ENCODE measurements at regions not wholly inside any gene's neighbourhood (a gene's known extent, or its start where the extent isn't known, plus 50 kb on each side); places are given as distances from the start of the nearest gene placed in this dataset.

- no peak for DNase-seq (ENCODE audit: low read depth in 2 of 2)
Measured at GRCh38 chr18:52286675-52287074, 53.3 kb upstream of the DCC start.

DNA sequence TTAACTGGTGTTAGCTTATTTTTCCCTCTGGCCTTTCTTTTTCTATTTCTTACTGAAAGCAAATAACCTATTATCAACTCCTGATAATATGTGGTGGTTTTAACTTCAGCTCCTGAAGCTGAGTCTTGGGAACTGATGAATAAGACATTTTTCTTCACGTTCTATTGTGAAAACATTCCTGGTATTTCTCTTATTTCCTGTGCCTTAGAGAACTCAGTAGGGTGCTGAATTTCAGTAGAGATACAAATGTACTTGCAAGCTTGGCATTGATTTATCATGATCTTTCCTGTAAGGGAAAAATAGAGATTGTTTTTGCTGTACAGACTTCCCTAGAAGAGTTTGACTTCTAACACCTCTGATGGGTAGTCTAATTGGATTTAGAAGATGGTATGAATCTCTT lies 52.8 kb upstream of the DCC start:
- no peak for DNase-seq (ENCODE audit: low read depth in 2 of 2)

DNA sequence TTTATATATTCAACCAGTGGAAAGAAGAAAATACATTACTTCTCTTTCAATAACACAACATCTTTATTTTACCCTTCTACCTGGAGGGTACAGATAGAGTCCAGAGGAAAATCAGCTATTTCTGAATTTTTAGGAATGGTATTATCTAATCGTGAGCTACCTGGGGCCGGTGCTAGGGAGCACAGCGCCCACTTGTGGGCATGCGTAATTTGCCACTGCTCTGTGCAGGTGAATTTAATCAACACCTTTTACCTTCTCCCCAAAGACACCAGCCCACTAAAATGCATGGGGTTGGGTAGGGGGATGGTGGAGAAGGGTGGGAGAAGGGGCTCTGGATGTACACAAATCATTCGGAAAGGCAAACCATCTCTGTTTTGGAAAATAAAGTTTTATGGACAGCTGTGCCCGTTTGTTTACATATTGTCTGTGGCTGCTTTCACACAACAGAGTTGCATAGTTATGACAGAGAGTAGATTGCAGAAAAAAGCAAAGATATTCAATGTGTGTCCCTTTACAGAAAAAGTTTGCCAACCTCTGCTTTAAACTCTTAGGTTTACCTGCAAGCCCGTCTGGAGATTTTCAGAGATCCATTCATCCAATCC lies 51.5 kb upstream of the DCC start:
- peak in 1 of 2 donors; percentile 1 for DNase-seq (ENCODE audit: low read depth in 2 of 2)

GRCh38 chr18:52289392-52289791 lies 50.6 kb upstream of the DCC start:
- DNase-seq (ENCODE audit: low read depth in 2 of 2): no peak

Data from stimulated activated CD8-positive, alpha-beta memory T cell treated with anti-CD3 and anti-CD28 coated beads, Interleukin-15, amount 100 ng/mL, for 48 hours (primary cell).